ENCODE measurements at regions not wholly inside any gene's neighbourhood (a gene's known extent, or its start where the extent isn't known, plus 50 kb on each side); places are given as distances from the start of the nearest gene placed in this dataset.

DNA sequence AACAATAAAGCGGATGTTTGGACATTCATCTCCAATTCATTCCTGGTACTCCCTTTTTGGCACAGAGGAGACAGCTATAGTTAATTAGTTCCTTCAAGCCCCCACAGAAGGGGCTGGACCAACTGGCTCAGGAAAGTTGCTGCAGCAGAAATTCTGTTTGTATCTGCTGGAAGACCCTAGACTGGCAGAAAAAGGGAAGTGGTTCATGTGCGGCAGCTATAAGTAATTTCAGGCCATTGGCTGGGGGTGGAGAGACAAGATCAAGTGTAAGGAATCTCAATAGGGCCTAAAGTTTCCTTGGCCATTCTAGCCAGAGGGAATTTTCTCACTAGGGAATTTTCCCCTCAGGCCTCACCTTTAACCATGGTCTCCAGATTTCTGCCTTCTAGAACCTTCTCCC, 89.9 kb upstream of the DHX15 start:
- Mint-ChIP-seq H3K9me3 (peaks cover 6% of the 10 kb centered on the region), H3K27me3 (peaks cover 4% of the 10 kb centered on the region), H3K27ac (no peak overlapping the region), H3K4me3 (no peak overlapping the region), H3K4me1 (no peaks in the 10 kb centered on the region), H3K36me3 (ENCODE audit: low read depth) (no peaks in the 10 kb centered on the region)
- POLR2A ChIA-PET, result no interaction called here
- DNase-seq (no peak), ATAC-seq (ENCODE audit: low read depth) (no peak)
- TF ChIP-seq CTCF (IDR thresholded peaks at IDR 0.05), result no peak
- CTCF ChIA-PET, result no interaction called here
- intact Hi-C loops (cut with micrococcal nuclease), result no loop called here

DNA sequence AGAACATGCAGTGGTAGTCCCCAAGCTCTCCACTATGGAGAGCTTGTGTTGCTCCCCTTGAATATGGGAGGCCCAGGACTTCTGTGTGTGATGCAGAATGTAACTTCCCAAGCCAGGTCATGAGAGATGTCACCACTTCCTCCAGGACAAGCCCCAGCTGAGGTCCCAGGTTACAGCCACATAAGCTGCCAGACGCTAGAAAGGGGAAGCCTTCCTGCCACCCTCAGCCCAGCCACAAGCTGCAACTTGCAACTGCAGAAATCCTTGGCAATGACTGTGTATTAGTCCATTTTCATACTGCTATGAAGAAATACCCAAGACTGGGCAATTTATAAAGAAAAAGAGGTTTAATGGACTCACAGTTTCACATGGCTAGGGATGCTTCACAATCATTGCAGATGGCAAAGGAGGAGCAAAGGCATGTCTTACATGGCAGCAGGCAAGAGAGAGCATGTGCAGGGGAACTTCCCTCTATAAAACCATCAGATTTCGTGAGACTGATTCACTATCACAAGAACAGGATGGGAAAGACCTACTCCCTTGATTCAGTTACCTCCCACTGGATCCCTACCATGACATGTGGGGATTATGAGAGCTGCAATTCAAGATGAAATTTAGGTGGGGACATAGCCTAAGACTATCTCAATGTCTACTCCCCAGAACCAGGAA, 91.5 kb upstream of the DHX15 start:
- no peak overlapping the region for H3K4me3 Mint-ChIP-seq
- no peaks in the 10 kb centered on the region for H3K36me3 Mint-ChIP-seq (ENCODE audit: low read depth)
- no peaks in the 10 kb centered on the region for H3K4me1 Mint-ChIP-seq
- H3K9me3 Mint-ChIP-seq, result peaks cover 6% of the 10 kb centered on the region
- no peak overlapping the region for H3K27ac Mint-ChIP-seq
- H3K27me3 Mint-ChIP-seq, result peaks cover 6% of the 10 kb centered on the region
- ChIA-PET CTCF (no interaction called here), POLR2A (no interaction called here)
- no peak for TF ChIP-seq CTCF (IDR thresholded peaks at IDR 0.05)
- no peak for DNase-seq
- no peak for ATAC-seq (ENCODE audit: low read depth)
- intact Hi-C loops (cut with micrococcal nuclease), result no loop called here

GRCh38 chr4:24677909-24678308, 93.6 kb upstream of the DHX15 start:
- peaks cover 6% of the 10 kb centered on the region for H3K9me3 Mint-ChIP-seq
- ChIA-PET POLR2A (no interaction called here), CTCF (no interaction called here)
- no peak for TF ChIP-seq CTCF (IDR thresholded peaks at IDR 0.05)
- H3K4me1 Mint-ChIP-seq, result no peaks in the 10 kb centered on the region
- H3K27ac Mint-ChIP-seq, result no peak overlapping the region
- H3K27me3 Mint-ChIP-seq, result peaks cover 6% of the 10 kb centered on the region
- DNase-seq, result no peak
- H3K36me3 Mint-ChIP-seq (ENCODE audit: low read depth), result no peaks in the 10 kb centered on the region
- ATAC-seq (ENCODE audit: low read depth), result no peak
- intact Hi-C loops (cut with micrococcal nuclease), result no loop called here
- H3K4me3 Mint-ChIP-seq, result no peak overlapping the region

DNA sequence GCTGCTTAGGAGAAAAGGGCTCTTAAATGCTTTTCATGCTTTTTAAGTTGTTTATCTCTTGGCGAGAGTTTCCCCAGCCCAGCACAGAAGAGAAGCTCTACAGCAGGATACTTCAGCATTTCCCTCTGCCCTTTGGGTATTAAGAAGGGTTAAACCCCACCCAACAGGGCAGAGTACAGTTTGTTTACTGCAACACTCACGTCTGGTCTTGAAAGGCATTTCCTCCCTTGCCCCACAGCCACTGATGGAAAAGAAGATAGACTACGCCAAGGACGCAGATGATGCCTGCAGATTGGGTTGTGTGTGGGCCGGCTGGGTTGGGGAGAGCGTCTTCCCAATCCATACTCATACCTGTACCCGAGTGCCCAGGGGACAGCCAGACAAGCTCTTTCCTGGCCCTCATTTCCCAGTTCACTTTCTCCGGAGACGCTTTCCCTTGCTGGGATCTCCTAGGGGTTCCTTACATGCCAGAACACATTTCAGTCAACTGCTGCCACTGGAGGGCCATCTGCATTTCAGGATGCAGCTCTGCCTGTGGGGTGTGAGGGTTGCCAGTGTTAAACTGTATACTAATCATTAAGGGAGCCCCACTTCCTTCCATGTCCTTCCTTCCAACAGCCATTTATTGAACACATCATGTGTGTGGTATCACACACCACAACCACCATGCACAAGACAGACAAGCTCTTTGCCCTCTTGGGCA, 96.5 kb upstream of the DHX15 start:
- TF ChIP-seq CTCF (IDR thresholded peaks at IDR 0.05), result no peak
- Mint-ChIP-seq H3K36me3 (ENCODE audit: low read depth) (no peaks in the 10 kb centered on the region), H3K27ac (no peak overlapping the region), H3K4me3 (no peak overlapping the region), H3K27me3 (peaks cover 6% of the 10 kb centered on the region), H3K9me3 (peaks cover 4% of the 10 kb centered on the region), H3K4me1 (no peaks in the 10 kb centered on the region)
- ChIA-PET CTCF (no interaction called here), POLR2A (no interaction called here)
- ATAC-seq (ENCODE audit: low read depth) (no peak), DNase-seq (no peak)
- intact Hi-C loops (cut with micrococcal nuclease), result no loop called here

- Mint-ChIP-seq H3K9me3 (no peaks in the 10 kb centered on the region), H3K27ac (no peak overlapping the region), H3K27me3 (peaks cover 6% of the 10 kb centered on the region), H3K4me3 (no peak overlapping the region), H3K36me3 (ENCODE audit: low read depth) (no peaks in the 10 kb centered on the region), H3K4me1 (no peaks in the 10 kb centered on the region)
- no peak for ATAC-seq (ENCODE audit: low read depth)
- ChIA-PET CTCF (no interaction called here), POLR2A (no interaction called here)
- DNase-seq, result no peak
- intact Hi-C loops (cut with micrococcal nuclease), result no loop called here
- TF ChIP-seq CTCF (IDR thresholded peaks at IDR 0.05), result no peak
Observed at GRCh38 chr4:24683116-24683515, 98.8 kb upstream of the DHX15 start.

Measured in activated B cell treated with CpG ODN at 0.5 μM for 24 hours (primary cell).